ENCODE measurements at regions not wholly inside any gene's neighbourhood (a gene's known extent, or its start where the extent isn't known, plus 50 kb on each side); places are given as distances from the start of the nearest gene placed in this dataset.

DNA sequence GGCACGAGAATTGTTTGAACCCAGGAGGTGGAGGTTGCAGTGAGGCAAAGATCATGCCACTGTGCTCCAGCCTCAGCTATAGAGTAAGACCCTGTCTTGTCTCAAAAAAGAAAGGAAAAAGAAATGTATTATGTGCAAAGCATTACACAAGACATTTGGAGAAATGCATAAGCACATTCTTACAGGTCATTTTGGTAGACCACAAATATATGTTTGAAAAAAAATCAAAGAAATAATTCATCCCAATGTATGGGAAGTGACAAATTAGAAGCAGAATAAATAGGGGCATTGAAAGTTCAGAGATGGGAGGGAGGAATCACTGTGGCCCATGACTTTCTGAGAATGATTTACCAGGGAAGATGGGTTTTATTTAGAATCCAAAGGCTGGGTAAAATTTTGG is 283.5 kb upstream of the ADAMTS5 start:
- DNase-seq (ENCODE audit: low read depth): no peak
- TF ChIP-seq, protein P1, sequence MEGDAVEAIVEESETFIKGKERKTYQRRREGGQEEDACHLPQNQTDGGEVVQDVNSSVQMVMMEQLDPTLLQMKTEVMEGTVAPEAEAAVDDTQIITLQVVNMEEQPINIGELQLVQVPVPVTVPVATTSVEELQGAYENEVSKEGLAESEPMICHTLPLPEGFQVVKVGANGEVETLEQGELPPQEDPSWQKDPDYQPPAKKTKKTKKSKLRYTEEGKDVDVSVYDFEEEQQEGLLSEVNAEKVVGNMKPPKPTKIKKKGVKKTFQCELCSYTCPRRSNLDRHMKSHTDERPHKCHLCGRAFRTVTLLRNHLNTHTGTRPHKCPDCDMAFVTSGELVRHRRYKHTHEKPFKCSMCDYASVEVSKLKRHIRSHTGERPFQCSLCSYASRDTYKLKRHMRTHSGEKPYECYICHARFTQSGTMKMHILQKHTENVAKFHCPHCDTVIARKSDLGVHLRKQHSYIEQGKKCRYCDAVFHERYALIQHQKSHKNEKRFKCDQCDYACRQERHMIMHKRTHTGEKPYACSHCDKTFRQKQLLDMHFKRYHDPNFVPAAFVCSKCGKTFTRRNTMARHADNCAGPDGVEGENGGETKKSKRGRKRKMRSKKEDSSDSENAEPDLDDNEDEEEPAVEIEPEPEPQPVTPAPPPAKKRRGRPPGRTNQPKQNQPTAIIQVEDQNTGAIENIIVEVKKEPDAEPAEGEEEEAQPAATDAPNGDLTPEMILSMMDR (IDR thresholded peaks at IDR 0.05; ENCODE audit: low read depth, low read length, missing control alignments): no peak
- in situ Hi-C loops (cut with HindIII; ENCODE audit: low sequenced_read_pairs): no loop called here
- H3K4me3 ChIP-seq (ENCODE audit: low read depth, low read length): no peak overlapping the region

DNA sequence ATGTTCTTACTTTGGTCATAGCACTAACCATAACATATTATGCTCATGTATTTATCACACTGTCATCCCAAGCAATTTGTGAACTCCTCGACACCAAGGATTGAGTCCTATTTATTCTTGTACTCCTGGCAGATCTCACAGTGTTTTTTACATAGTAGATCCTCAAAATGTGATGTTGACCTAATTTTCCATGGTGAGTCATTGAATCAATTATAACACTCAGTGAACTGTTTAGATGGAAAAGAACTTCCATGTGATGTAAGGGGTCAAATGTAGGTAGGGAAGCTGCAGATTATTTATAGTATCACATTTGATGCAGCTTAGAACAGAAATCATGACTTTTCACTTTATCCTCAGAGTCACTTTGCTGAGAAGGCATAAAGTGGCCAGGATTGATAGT is 281.9 kb upstream of the ADAMTS5 start:
- H3K4me3 ChIP-seq (ENCODE audit: low read depth, low read length): no peak overlapping the region
- in situ Hi-C loops (cut with HindIII; ENCODE audit: low sequenced_read_pairs): no loop called here
- TF ChIP-seq, protein P1 (IDR thresholded peaks at IDR 0.05; ENCODE audit: low read depth, low read length, missing control alignments): no peak
- peak; percentile 3 for DNase-seq (ENCODE audit: low read depth)

DNA sequence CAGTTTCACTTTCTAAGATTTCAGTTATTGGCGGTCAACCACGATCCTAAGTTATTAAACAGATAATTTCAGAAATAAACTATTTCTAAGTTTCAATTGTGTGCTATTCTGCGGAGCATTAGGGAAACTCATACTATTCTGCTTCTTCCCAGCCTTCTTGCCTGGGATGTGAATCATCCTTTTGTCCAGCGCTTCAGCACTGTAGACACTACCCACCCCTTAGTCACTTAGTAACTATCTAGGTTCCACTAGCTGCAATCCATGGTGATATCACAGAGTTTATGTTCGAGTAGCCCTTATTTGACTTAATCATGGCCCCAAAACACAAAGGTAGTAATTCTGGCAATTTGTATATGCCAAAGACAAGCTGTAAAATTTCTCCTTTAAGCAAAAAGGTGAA is 279.9 kb upstream of the ADAMTS5 start:
- TF ChIP-seq, protein P1 (IDR thresholded peaks at IDR 0.05; ENCODE audit: low read depth, low read length, missing control alignments): no peak
- in situ Hi-C loops (cut with HindIII; ENCODE audit: low sequenced_read_pairs): no loop called here
- no peak overlapping the region for H3K4me3 ChIP-seq (ENCODE audit: low read depth, low read length)
- no peak for DNase-seq (ENCODE audit: low read depth)

DNA sequence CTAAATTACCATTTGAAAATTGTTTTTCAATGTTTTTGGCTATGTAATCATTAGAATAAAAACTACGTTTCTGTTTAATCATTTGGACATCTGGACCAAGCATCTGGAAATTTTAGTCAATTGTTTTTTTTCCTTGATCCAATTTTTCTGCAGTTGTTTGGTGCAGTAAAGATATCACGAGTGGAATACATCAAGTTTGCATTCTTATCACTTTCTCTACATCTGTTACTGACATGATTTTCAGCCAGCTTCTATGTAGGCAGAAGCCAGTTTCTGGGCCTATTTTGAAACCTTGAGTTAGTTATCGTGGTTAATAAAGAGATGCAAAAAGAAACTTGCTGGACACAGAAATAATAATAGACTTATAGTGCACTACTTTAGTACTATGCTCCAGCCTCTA is 277.9 kb upstream of the ADAMTS5 start:
- DNase-seq (ENCODE audit: low read depth): no peak
- H3K4me3 ChIP-seq (ENCODE audit: low read depth, low read length): no peak overlapping the region
- in situ Hi-C loops (cut with HindIII; ENCODE audit: low sequenced_read_pairs): no loop called here
- TF ChIP-seq, protein P1 (IDR thresholded peaks at IDR 0.05; ENCODE audit: low read depth, low read length, missing control alignments): no peak

DNA sequence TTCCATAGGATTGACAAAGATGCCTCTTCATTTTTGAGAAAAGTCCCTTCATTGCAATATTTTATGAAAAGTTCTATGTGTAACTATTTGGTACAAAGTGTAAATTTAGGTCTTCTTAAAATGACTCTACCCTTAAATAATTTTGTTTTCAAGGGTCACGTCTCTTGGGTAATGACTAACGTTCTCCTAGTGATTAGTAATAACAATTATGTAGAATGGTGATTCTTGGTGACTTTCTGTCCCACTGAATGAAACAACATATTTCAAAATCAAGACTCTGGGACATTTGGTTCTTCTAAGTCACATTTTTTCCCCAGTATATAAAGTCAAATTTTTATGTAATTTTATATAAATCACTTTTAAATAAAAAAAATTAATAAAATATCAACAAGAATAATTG is 277.5 kb upstream of the ADAMTS5 start:
- TF ChIP-seq, protein P1 (IDR thresholded peaks at IDR 0.05; ENCODE audit: low read depth, low read length, missing control alignments): no peak
- in situ Hi-C loops (cut with HindIII; ENCODE audit: low sequenced_read_pairs): no loop called here
- H3K4me3 ChIP-seq (ENCODE audit: low read depth, low read length): no peak overlapping the region
- DNase-seq (ENCODE audit: low read depth): no peak

DNA sequence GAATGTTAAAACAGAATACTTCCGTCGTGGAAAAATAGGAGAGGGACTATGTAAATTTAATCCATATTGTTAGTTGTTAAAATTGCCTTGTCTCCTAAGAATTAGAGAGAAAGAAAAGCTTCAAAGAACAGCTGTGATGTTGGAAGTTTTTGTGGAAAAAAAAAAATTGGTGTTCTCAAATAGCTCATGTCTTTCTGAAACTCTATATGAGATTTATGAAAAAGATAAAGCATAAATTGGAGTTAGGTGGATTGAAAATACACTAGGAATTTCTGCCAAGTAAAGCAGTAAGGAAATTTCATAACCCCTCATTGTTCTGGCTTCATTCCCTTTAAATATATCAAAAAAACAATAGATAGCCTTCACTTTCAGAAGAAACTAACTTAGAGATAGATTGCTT is 274.0 kb upstream of the ADAMTS5 start:
- DNase-seq (ENCODE audit: low read depth): no peak
- in situ Hi-C loops (cut with HindIII; ENCODE audit: low sequenced_read_pairs): no loop called here
- TF ChIP-seq, protein P1 (IDR thresholded peaks at IDR 0.05; ENCODE audit: low read depth, low read length, missing control alignments): no peak
- H3K4me3 ChIP-seq (ENCODE audit: low read depth, low read length): no peak overlapping the region

All from astrocyte of the cerebellum (primary cell).